ENCODE measurements at regions not wholly inside any gene's neighbourhood (a gene's known extent, or its start where the extent isn't known, plus 50 kb on each side); places are given as distances from the start of the nearest gene placed in this dataset.

DNA sequence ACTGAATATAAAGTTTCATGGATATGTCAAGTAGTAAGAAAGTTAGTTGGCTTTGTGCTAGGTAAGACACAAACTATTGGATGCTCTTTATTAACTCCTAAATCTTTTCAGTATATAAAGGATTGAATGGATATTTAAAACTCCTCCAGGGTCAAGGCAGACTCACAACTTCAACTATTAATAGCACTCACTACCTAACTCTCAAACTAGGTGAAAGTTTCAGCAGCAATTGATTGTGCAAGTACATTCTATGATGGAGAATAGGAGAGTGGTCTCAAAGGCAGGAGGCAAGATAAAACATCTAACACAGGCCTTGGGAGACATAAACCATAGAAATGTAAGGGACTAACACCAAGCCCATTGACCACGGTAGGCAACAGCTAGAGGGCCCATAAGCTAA is 328.9 kb upstream of the CHAC2 start:
- H3K4me3 ChIP-seq (ENCODE audit: low read depth, low read length), result no peak overlapping the region
- no peaks in the 10 kb centered on the region for H3K36me3 ChIP-seq (ENCODE audit: control insufficient read depth, insufficient read depth, low read length)
- no CpG with 5 or more reads among the region's 1 CpG for WGBS (ENCODE audit: insufficient coverage)

DNA sequence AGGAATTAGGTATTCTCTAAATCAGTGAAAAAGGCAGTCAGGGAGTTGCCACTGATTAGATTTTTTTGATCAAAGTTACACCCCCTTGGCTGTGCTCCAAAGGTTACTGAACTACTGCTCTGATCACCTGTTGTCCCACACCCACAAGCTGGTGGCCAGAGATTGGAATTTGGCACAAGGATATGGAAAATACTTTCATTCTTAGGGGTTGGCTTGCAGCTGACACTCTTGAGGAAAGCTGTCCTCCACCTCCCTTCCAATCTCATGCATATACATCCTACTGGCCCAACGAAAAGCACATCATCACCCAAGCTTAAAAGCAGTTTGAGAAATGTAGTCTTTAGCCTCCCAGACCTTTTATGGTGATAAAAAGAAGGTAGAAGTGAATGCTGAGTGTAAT is 329.5 kb upstream of the CHAC2 start:
- Histone ChIP-seq H3K9me3 (ENCODE audit: control insufficient read depth, insufficient read depth, low read length) (no peaks in the 10 kb centered on the region), H3K27ac (ENCODE audit: low read depth, low read length) (no peak overlapping the region), H3K4me3 (ENCODE audit: low read depth, low read length) (no peak overlapping the region), H3K36me3 (ENCODE audit: control insufficient read depth, insufficient read depth, low read length) (no peaks in the 10 kb centered on the region), H3K4me1 (ENCODE audit: control insufficient read depth, insufficient read depth, low read length) (peaks cover 3% of the 10 kb centered on the region), H3K27me3 (ENCODE audit: control insufficient read depth, insufficient read depth, low read length) (no peaks in the 10 kb centered on the region)
- no CpG with 5 or more reads among the region's 1 CpG for WGBS (ENCODE audit: insufficient coverage)
- no peak for DNase-seq (ENCODE audit: low read depth in 4 of 6, low spot score in 6 of 6)

More for the DNA sequence above, 328.9 kb upstream of the CHAC2 start:
- Histone ChIP-seq H3K9me3 (ENCODE audit: control insufficient read depth, insufficient read depth, low read length) (no peaks in the 10 kb centered on the region), H3K27ac (ENCODE audit: low read depth, low read length) (no peak overlapping the region), H3K4me1 (ENCODE audit: control insufficient read depth, insufficient read depth, low read length) (peaks cover 3% of the 10 kb centered on the region), H3K27me3 (ENCODE audit: control insufficient read depth, insufficient read depth, low read length) (no peaks in the 10 kb centered on the region)
- DNase-seq (ENCODE audit: low read depth in 4 of 6, low spot score in 6 of 6), result no peak

DNA sequence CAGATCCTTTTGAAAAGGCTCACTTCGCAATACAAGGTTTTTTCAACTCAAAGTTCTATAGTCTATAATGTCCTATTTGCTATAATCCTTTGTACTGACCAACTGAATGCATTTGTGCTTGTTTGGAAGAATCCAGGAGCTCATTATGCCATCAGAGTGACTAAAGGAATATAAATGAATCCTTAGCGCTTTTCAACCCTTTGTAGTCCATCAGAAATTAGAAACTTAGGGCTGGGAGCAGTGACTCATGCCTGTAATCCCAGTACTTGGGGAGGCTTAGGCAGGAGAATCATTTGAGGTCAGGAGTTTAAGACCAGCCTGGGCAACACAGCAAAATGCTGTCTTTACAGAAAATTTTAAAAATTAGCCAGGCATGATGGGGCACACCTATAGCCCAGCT is 330.2 kb upstream of the CHAC2 start:
- H3K4me1 ChIP-seq (ENCODE audit: control insufficient read depth, insufficient read depth, low read length), result no peaks in the 10 kb centered on the region

DNA sequence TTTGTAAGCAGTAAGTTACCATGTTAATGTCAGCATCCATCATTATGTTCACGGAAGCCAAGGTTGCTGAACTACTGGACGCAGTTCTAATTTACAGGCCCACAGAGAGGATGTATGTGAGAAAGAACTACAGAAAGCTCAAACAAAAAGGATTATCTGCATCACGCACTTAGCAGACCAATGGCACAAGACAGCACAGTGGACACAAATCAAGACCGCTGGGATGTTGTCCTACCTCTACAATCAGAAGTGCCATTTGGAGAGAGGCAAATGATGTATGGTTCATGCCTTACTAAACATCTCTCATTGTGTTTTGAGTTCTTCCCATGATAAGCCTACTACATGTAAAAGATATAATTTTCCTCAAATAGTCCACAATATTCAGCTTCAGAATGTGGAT is 330.7 kb upstream of the CHAC2 start:
- H3K27me3 ChIP-seq (ENCODE audit: control insufficient read depth, insufficient read depth, low read length), result no peaks in the 10 kb centered on the region
- no peaks in the 10 kb centered on the region for H3K9me3 ChIP-seq (ENCODE audit: control insufficient read depth, insufficient read depth, low read length)
- no peak overlapping the region for H3K4me3 ChIP-seq (ENCODE audit: low read depth, low read length)
- WGBS (ENCODE audit: insufficient coverage), result no CpG with 5 or more reads among the region's 4 CpGs
- H3K27ac ChIP-seq (ENCODE audit: low read depth, low read length), result no peak overlapping the region
- H3K36me3 ChIP-seq (ENCODE audit: control insufficient read depth, insufficient read depth, low read length), result no peaks in the 10 kb centered on the region
- no peak for DNase-seq (ENCODE audit: low read depth in 4 of 6, low spot score in 6 of 6)
- H3K4me1 ChIP-seq (ENCODE audit: control insufficient read depth, insufficient read depth, low read length), result no peaks in the 10 kb centered on the region

More for the DNA sequence above, 330.2 kb upstream of the CHAC2 start:
- no CpG with 5 or more reads among the region's 2 CpGs for WGBS (ENCODE audit: insufficient coverage)
- no peak overlapping the region for H3K4me3 ChIP-seq (ENCODE audit: low read depth, low read length)
- no peak for DNase-seq (ENCODE audit: low read depth in 4 of 6, low spot score in 6 of 6)
- H3K9me3 ChIP-seq (ENCODE audit: control insufficient read depth, insufficient read depth, low read length), result no peaks in the 10 kb centered on the region
- no peaks in the 10 kb centered on the region for H3K27me3 ChIP-seq (ENCODE audit: control insufficient read depth, insufficient read depth, low read length)
- no peaks in the 10 kb centered on the region for H3K36me3 ChIP-seq (ENCODE audit: control insufficient read depth, insufficient read depth, low read length)
- H3K27ac ChIP-seq (ENCODE audit: low read depth, low read length), result no peak overlapping the region

DNA sequence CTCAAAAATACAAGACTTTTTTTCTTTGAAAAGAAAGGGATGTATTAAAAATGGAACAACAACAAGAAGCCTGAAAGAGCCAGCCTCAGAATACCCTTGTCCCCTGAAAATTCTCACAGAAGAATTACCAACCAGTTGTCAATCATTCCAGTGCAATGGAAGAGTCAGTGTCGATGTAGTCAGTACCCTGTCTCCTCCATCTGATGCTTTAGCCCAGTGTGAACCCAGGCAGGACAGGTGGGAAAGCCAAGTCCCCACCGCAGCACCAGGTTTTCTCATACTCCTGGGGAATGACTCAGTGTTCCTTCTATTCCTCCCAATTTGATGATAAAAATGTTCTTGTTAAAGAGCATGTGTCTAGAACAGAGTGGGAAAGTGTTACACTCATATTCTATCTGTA is 332.0 kb upstream of the CHAC2 start:
- H3K27me3 ChIP-seq (ENCODE audit: control insufficient read depth, insufficient read depth, low read length), result no peaks in the 10 kb centered on the region
- no peaks in the 10 kb centered on the region for H3K9me3 ChIP-seq (ENCODE audit: control insufficient read depth, insufficient read depth, low read length)
- H3K36me3 ChIP-seq (ENCODE audit: control insufficient read depth, insufficient read depth, low read length), result no peaks in the 10 kb centered on the region
- no peak for DNase-seq (ENCODE audit: low read depth in 4 of 6, low spot score in 6 of 6)
- 75% methylated on average over 1 of the region's 2 CpGs for WGBS (ENCODE audit: insufficient coverage)
- H3K4me3 ChIP-seq (ENCODE audit: low read depth, low read length), result no peak overlapping the region
- H3K4me1 ChIP-seq (ENCODE audit: control insufficient read depth, insufficient read depth, low read length), result no peaks in the 10 kb centered on the region
- no peak overlapping the region for H3K27ac ChIP-seq (ENCODE audit: low read depth, low read length)

DNA sequence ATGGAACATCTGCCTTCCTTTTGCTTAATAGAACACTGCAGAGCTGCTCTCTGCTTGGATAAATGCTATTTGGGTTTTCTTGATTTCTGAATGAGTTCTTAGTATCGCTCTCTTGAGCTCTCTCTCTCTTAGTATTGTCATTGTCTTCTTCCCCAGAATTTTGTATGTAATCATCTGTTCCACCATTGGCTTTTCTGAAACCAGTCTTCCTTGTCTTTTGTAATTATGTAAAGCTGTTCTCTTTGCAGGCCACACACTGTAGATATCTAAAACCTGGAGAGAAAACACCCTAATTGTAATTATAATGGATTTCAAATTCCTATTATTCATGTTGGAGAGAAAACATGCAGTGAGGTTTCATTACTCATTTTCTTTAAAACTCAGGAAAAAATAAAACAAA is 333.1 kb upstream of the CHAC2 start:
- Histone ChIP-seq H3K27ac (ENCODE audit: low read depth, low read length) (no peak overlapping the region), H3K27me3 (ENCODE audit: control insufficient read depth, insufficient read depth, low read length) (no peaks in the 10 kb centered on the region), H3K4me3 (ENCODE audit: low read depth, low read length) (no peak overlapping the region), H3K4me1 (ENCODE audit: control insufficient read depth, insufficient read depth, low read length) (no peaks in the 10 kb centered on the region), H3K9me3 (ENCODE audit: control insufficient read depth, insufficient read depth, low read length) (no peaks in the 10 kb centered on the region), H3K36me3 (ENCODE audit: control insufficient read depth, insufficient read depth, low read length) (no peaks in the 10 kb centered on the region)
- no CpG with 5 or more reads among the region's 1 CpG for WGBS (ENCODE audit: insufficient coverage)
- peak in 1 of 6 donors; percentile 75 for DNase-seq (ENCODE audit: low read depth in 4 of 6, low spot score in 6 of 6)

DNA sequence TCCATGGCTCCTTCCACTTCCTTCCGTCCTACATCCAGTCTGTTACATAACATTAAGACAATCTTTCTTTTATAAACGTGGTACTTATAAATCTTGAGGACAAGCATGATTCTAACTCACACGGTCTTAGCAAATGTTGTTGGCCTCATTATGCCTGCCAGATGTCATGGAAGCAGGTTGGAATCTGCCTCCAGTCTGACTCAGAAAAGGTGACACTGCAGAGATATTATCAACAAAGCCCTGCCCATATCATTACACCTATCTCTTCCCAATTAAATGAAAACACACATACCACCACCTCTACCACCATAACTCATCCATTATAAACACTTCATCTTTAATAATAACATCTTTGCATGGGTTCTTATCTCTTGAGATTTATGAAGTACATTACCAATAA is 334.7 kb upstream of the CHAC2 start:
- Histone ChIP-seq H3K4me3 (ENCODE audit: low read depth, low read length) (no peak overlapping the region), H3K4me1 (ENCODE audit: control insufficient read depth, insufficient read depth, low read length) (no peaks in the 10 kb centered on the region), H3K27ac (ENCODE audit: low read depth, low read length) (no peak overlapping the region), H3K27me3 (ENCODE audit: control insufficient read depth, insufficient read depth, low read length) (no peaks in the 10 kb centered on the region), H3K9me3 (ENCODE audit: control insufficient read depth, insufficient read depth, low read length) (no peaks in the 10 kb centered on the region), H3K36me3 (ENCODE audit: control insufficient read depth, insufficient read depth, low read length) (no peaks in the 10 kb centered on the region)
- DNase-seq (ENCODE audit: low read depth in 4 of 6, low spot score in 6 of 6), result no peak
- 69% methylated on average over 3 of the region's 3 CpGs for WGBS (ENCODE audit: insufficient coverage)

DNA sequence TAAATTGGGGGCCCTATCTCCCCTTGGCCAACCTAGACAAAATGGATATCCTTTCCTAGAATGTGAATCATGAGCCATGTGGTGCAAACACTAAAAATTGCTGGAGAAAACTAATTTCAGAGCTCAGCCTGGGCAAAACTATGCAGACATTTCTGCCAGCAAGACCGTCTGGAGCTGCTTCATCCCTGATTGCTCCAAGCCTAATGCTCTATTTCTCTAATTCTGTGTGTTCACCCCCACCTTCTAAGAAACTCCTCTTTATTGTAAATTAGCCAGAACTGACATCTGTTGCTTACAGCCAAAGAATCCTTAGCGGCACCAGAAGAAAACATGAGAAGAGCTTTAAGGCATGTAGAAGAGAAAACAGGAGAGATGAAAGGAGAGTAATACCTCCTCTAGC is 337.7 kb upstream of the CHAC2 start:
- DNase-seq (ENCODE audit: low read depth in 4 of 6, low spot score in 6 of 6), result peak in 1 of 6 donors; percentile 72
- 30% methylated on average over 1 of the region's 2 CpGs for WGBS (ENCODE audit: insufficient coverage)
- Histone ChIP-seq H3K9me3 (ENCODE audit: control insufficient read depth, insufficient read depth, low read length) (no peaks in the 10 kb centered on the region), H3K36me3 (ENCODE audit: control insufficient read depth, insufficient read depth, low read length) (no peaks in the 10 kb centered on the region), H3K4me3 (ENCODE audit: low read depth, low read length) (no peak overlapping the region), H3K27ac (ENCODE audit: low read depth, low read length) (no peak overlapping the region), H3K4me1 (ENCODE audit: control insufficient read depth, insufficient read depth, low read length) (no peaks in the 10 kb centered on the region), H3K27me3 (ENCODE audit: control insufficient read depth, insufficient read depth, low read length) (no peaks in the 10 kb centered on the region)

DNA sequence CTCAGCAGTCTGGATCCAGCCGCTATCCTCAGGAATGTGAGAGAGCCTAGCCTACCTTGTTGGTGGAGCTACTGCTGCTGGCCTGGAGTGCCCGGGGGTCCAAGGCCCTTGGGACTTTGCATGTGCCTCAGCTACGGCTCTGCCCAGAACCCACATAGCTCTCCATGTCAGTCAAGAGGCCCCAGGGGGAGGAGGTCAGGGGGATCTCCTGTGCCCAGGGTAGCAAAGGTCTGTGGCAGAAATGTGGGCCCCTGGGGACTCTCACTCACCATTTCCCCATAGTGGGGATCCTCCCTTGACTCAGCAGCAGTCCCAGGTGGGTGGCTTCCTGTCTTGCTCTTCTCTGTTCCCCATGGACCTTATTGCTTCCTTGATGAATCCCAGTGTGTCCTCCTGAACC is 342.7 kb upstream of the CHAC2 start:
- H3K27ac ChIP-seq (ENCODE audit: low read depth, low read length), result no peak overlapping the region
- peaks cover 7% of the 10 kb centered on the region for H3K4me1 ChIP-seq (ENCODE audit: control insufficient read depth, insufficient read depth, low read length)

DNA sequence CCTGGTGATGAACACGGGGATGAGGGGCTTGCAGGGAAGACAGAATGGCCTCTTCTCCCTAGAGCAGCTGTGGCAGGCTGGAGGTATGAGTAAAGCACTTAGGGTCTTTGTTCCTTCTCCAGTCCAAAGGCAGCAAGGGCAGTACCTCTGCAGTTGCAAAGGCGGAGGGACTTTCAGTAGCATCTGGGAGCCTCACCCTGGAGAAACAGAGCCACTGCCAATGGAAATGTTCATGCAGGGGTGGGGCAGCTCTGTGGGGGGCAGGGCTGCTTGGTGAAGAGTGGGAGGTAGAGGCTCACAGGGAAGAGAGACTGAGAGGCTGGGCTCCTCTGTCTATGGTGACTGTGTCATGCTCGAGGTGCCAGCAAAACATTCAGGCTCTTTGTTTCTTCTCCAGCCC is 344.1 kb upstream of the CHAC2 start:
- Histone ChIP-seq H3K36me3 (ENCODE audit: control insufficient read depth, insufficient read depth, low read length) (no peaks in the 10 kb centered on the region), H3K27ac (ENCODE audit: low read depth, low read length) (no peak overlapping the region), H3K4me3 (ENCODE audit: low read depth, low read length) (no peak overlapping the region), H3K27me3 (ENCODE audit: control insufficient read depth, insufficient read depth, low read length) (no peaks in the 10 kb centered on the region), H3K4me1 (ENCODE audit: control insufficient read depth, insufficient read depth, low read length) (peaks cover 7% of the 10 kb centered on the region), H3K9me3 (ENCODE audit: control insufficient read depth, insufficient read depth, low read length) (peaks cover 3% of the 10 kb centered on the region)
- WGBS (ENCODE audit: insufficient coverage), result 86% methylated on average over 3 of the region's 3 CpGs
- no peak for DNase-seq (ENCODE audit: low read depth in 4 of 6, low spot score in 6 of 6)

More for the DNA sequence above, 342.7 kb upstream of the CHAC2 start:
- Histone ChIP-seq H3K9me3 (ENCODE audit: control insufficient read depth, insufficient read depth, low read length) (no peaks in the 10 kb centered on the region), H3K36me3 (ENCODE audit: control insufficient read depth, insufficient read depth, low read length) (no peaks in the 10 kb centered on the region), H3K4me3 (ENCODE audit: low read depth, low read length) (no peak overlapping the region), H3K27me3 (ENCODE audit: control insufficient read depth, insufficient read depth, low read length) (no peaks in the 10 kb centered on the region)
- no peak for DNase-seq (ENCODE audit: low read depth in 4 of 6, low spot score in 6 of 6)
- 50% methylated on average over 2 of the region's 3 CpGs for WGBS (ENCODE audit: insufficient coverage)
